ENCODE measurements at regions not wholly inside any gene's neighbourhood (a gene's known extent, or its start where the extent isn't known, plus 50 kb on each side); places are given as distances from the start of the nearest gene placed in this dataset.

DNA sequence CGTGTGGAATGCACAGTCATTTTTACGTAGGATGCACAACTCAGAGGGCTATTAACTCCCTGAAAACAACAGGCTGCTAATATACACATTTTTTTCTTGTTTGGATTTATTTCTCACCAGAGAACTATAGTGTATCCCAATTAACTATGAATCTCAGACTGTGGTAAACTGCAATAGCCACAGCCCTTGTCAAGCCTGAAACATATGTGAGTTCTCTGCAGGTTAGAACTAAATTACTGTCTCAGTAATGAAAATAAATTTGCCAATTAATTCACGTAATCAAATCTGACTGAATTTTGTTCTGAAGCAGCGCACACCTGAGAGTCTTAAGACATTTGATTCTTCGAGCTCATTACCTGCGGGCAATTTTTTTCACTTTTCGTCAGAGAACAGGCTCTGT, 318.6 kb downstream of the PMP22 start:
- DNase-seq (ENCODE audit: low read depth): no peak

DNA sequence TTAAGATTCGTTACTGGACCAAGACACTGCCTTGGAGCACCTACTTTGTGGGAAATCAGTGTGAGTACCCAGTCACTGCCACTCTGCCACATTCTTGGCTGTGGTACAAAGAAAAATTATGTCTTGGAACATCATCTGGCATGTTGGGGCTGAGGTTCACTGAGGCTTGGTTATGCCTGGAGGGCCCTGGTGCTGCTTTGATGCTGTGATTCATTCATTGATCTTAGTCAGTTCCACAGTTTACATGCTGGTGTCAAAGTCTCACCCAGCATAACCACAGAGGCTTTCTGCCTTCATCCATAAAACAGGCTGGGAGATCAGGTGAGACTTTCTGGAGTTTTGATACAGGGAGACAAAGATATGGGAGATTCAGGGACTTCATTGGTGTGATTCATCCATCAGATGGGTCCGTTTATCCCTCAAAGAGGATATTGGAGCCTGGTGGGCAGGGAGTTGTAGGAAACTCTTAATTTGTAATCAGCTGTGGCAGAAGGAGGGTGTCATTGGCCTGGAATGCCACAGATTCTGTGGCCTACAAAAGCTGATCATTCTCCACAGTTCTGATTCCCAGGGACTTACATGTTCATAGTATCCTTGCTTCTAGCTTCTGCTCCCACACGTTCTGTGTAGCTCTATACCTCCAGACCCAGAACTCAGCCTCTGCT, 322.5 kb downstream of the PMP22 start:
- DNase-seq (ENCODE audit: low read depth): peak; percentile 72

DNA sequence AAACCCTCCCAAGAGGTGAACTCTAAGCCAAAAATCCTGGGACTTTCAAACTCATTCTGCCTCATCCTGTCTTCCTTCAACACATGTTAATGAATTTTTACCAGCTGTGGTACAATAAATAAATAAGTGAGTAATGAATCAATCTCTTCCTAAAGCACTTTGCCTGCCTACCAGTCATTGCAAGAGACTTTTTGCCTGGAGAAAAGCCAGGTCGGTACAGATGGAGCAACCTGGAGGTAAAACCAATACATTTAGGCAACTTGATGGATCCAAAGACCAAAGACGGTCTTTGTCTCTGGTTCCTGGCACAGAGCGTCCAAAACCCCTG, 324.2 kb downstream of the PMP22 start:
- DNase-seq (ENCODE audit: low read depth): peak; percentile 8

DNA sequence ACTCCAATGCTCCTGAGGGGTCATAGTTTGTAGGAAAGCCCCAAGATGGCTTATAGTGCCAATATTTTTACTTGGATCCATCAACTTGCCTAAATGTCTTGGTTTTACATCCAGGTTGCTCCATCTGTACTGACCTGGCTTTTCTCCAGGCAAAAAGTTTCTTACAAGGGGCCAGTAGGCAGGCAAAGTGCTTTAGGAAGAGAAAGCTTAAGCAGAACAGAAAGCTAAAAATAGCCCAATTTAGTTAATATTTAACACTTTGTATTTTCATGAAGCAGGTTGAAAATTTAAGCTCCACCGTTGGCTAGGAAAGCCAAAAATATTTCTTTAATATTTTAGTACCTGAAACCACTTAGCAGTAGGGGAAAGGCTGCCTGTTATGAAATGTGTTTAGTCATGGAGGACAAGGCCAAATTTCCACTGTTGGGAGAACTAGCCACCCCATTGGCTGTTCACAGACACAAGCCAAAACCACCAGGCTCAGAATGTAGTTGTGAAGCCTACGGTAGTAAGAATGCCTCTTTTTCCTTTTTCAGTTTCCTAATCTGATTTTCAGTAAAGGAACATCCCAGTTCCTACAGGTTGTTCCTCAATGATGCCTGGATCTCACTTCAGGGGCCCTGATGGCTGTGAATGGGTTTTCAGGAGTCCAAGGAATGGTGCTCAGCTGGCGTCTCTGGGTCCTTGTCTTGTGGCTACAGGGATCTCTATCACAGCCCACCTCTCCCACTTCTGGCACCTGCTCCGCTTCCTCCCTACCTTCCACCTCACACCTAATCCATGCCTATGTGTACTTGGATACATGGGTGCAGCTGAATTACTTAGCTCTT, 324.8 kb downstream of the PMP22 start:
- DNase-seq (ENCODE audit: low read depth): no peak

DNA sequence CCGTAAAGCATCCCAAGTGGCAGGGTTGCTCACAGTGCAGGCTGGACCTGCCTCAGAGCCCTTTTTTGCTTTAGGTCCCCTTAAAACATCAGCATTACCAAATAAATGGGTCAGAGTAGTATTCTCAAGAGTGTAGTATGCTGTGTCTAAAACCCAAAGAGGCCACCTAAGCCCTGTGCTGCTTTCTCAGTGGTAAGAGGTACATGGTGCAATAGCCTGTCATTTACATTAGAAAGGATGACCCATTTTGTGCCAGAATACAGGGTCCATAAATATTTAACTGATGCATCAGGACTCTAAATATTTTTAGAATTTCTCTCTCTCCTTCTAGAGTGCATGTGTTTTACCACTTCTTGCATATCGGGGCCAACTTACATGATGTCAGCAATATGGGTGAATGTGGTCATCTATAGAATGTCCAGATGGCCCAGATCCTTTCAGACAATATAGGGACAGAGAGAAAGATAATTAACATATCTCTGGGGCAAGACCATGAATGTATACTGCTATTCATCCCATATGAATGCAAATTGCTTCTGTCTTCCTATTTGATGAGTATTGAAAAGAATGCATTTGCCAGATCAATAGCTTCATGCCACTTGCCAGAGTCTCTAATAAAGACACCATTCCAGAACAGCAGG, 329.2 kb downstream of the PMP22 start:
- no peak for DNase-seq (ENCODE audit: low read depth)

DNA sequence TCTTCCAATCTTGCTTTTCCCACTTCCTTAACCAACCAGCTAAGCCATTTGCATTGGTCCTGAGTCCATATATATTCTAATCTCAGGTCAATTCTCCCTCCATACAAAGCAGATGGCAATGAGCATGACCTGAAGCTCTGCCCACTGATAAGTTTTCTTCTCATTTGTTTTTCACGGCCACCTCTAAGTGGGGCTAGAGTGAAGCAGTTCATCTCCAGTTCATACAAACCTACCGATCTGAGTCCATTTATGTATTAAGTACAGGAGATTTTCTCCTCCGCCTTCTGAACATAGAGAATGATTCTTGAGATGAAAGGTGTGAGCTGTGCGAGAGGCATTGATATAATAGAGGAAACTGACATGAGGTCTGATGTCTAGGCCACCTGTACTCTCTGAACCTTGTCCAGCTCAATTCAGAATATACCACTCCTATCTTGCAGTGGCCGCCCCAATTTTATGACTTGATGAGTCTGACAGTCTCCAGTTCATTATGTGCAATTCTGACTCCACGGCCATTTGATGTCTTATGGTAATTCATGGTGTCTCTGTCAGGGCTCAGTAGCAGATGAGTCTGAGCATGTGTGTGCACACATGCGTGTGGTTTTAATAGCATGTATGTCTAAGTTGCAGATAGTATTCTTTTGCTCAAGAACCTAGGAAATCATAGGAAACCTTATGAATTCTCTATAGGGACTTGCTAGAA, 329.8 kb downstream of the PMP22 start:
- no peak for DNase-seq (ENCODE audit: low read depth)

DNA sequence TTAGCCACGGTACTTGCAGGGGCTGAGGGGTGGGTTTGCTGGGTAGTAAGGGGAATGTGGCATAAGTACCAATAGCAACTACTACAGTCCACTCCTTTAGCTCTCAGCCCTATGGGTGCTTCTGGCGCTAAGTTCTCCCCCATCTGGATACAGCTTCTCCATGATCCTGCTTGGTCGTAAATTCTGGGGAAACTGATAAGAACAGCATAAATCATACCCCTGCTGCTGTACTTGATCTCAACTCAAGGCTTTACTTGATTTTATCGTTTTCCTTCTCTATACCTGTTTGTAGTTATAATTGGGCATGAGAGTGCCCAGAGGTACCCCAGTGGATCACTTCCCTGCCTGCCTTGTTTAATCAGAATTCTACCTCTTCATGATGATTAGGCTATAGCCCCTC, 331.4 kb downstream of the PMP22 start:
- no peak for DNase-seq (ENCODE audit: low read depth)

DNA sequence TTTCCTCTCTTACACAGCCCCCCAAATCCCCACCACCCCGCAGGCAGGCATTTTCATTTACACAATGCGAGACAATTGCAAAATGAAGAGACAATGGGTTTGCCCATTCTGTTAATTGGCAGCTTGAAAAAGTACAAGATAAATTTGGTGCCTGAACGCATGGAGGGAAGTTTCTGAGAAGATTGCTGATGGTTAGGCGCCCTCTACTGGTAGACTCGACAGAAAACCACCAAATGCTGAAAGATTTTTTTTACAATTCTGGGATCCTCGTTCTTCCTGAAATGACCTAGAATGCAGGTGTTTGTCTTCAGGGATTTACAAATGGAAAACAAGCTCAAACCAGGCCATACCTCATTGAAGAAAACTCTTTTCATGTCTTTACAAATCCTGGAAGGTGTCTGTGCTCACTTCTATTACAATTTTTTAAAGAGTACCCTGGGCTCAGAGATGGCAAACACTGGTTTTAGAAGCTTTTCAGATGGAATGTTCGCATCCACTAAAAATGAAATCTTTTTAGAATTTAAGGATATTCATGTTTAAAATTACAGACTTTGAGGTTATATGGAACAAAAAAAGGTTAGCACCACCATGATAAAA, 338.5 kb downstream of the PMP22 start:
- peak; percentile 77 for DNase-seq (ENCODE audit: low read depth)

DNA sequence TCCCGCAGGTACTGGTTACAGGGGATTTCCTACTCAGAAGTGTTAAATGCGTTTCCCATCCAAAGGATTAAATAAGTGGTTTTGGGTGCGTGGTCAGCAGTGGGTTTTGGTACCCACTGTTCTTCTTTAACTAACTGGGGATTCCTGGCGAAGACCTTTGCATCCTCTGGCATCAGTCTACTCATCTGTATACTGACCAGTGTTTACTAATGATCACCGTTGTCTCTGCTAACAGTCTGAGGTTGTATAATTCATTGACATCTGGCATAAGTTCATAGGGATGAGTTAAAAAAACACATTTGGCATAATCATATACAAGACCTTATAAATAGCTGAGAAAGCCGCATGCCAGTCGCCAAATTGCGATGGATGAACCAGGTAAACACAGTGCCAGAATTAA, 339.1 kb downstream of the PMP22 start:
- DNase-seq (ENCODE audit: low read depth): no peak

DNA sequence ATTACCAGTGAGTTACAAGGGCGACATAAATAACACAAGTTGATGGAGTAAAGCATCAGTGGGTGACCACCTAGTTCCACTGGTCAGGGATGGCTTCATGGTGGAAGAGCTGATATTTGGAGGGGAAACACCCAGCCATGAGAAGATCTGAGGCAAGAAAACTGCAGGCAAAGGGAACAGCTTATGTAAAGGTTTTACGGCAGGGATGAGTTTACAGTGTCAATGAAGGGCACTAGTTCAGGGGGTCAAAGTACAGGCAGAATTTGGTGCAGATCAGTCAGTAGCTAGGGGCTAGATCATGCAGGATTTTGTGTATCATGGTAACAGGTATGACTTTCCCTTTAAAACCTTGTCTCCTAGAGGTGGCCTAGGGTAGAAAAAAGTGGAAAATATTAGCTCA, 339.6 kb downstream of the PMP22 start:
- DNase-seq (ENCODE audit: low read depth): no peak

DNA sequence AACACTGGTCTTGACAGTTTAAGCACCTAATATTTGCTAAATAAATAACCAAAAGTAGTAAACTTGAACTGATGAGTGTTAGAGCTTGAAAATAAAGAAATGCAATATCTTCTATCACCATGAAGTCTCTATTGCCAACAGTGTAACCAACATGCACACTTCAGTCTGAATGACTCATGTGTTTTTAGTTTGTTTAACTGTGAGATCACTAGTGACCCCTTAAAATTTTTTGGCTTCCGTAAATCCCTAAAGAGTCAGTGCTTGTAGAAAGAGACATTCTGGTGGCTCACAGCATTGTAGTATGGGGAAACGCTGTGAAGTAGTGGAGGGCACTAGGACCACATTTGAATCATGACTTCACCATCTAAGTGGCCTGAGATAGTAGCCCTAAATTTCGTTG, 341.1 kb downstream of the PMP22 start:
- no peak for DNase-seq (ENCODE audit: low read depth)

DNA sequence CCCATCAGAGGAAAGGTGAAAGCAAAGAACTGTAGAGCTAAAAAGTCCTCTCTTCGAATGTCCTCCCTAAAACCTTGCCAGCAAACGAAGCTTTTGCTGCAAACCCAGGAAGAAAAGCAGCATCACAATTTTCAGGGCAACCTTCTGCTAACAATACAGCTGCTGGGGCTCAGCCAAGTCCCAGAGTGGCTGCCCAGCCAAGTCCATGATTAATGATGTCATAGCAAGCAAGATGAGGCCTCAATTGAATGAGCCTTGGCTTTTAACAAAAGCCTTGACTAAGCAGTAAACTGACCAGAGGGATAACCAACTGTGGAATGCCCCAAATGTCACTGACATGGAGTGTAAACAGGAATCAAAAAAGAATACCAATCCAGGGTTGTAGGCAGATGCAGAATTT, 342.7 kb downstream of the PMP22 start:
- DNase-seq (ENCODE audit: low read depth): no peak

DNA sequence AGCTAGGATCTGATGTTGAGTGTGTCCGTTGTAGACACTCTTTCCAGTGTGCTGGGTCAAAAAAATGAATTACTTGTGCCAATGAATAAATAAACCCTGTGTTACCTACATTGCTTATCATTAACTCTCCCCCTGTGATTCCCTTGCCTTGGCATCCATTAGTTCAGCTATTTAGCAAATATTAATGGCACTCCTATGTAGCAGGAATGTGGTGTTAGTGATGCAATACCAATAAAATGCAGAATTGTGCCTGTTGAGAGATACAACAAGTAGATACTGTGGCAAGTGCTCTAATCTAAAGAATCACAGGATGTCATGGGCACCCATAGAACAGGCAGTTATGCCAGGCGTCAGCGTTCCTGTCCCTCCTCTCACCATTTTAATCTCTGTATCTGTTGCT, 343.2 kb downstream of the PMP22 start:
- DNase-seq (ENCODE audit: low read depth): no peak

DNA sequence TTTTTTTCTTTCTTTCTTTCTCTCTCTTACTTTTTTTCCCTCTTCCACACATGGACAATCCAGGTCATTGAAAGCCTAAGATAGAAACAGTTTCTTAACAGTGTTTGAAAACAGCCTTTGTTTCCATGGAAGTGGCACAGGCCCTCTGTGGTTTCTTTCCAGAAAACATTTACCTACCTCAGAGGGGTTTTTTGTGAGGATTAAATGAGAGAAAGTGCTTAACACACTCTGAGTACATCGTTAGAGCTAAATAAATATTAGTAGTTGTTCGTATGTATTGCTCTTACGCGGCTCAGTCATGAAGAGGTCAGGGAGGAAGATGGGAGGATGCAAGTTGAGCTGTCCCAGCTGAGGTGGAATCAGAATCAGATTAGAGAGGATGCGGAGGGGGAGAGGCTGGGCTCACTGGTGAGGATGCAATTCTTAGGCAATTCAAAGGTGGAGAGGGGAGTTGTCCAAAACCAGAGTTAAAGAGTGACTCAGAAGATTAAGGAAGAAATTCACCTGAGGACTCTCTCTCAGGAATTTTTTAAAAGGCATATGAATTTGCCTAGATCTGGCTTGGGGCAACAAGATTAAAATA, 345.4 kb downstream of the PMP22 start:
- no peak for DNase-seq (ENCODE audit: low read depth)

DNA sequence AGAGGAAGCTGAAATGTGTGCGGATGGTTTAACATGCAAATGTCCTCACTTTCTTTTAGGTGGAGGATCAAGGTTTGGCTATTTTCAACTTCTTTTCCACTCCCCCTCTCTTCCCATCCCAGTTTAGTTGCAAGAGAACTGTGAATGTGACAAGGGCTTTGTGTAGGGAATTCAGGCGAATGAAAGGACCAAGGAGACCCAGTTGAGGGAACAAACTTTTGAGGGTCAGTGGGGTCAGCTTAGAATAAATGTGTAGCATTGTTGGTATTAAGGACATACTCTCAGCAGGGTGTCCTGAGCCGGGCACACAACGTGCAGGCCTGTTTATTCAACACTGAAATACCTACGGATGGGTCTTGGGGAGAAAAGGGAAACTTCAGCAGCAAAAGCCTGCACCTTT, 346.0 kb downstream of the PMP22 start:
- DNase-seq (ENCODE audit: low read depth): no peak

DNA sequence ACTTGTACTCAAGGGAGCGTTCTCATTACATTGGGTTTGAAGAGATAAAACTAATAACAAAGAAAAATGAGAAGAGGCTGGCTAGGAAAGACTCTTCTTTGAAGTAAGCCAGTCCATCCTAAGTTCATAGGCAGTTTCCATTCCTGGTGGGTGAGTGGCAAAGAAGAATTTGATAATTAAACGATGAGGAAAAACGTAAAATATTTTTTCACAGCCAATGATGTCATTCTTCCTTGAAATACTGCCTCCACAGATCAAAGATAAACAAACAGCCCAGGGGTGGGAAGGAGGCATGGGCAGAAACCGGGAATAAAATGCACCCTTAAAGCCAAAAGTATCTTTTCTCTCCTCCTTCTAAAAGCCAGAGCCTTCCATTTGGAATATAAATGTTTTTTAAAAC, 346.6 kb downstream of the PMP22 start:
- DNase-seq (ENCODE audit: low read depth): peak; percentile 27

DNA sequence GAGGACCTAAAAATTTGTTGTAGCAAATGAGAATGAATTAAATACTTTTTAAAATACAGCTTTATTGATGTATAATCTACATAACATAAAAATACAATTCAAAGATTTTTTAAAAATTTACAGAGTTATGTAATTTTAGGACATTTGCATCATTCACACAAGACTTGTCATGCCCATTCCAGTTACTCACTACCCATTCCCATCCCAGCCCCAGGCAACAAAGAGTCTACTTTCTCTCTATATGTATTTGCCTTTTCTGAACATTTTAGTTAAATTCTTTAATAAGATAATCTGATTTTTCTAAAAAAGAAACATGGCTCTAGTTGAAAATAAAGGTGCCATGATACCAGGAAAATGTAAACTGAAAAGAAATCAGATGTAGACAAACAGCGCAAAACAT, 354.2 kb downstream of the PMP22 start:
- no peak for DNase-seq (ENCODE audit: low read depth)

DNA sequence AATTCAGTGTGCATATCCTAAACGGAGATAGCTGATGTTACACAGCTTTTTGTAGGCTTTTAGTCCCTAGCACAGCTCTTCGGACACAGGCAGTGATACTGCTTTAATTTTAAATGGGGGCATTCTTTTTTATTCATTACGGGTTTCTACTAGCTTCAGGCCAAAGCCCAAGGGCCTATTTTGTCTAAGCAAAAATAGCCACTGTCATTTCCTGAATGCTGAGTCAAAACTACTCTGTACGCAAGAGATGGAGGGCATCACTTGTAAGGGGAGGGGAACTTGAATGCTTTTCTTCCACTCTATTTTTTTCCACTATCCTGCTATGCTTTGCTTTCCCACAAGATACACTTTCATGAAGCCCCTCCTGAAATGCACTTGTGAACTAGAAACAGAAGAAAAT, 360.7 kb downstream of the PMP22 start:
- peak; percentile 58 for DNase-seq (ENCODE audit: low read depth)

DNA sequence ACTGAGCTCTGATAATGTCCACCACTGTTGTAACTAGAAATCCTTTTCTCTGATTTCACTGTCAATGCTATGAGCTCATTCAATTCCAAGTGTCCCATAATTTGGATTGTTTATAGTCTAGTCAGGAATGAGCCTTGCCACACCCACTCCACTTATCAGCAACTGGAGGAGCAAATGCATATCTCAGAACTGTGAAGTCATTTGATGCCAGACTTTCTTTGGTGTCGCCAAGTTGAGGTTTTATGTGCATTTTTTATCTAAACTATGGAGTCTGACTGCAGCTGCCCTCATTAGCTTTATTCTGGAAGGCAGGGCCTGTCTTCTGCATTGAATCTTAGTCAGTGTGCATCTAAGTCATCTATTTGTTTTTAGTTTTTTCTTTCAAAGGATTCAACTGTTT, 361.3 kb downstream of the PMP22 start:
- peak; percentile 20 for DNase-seq (ENCODE audit: low read depth)

DNA sequence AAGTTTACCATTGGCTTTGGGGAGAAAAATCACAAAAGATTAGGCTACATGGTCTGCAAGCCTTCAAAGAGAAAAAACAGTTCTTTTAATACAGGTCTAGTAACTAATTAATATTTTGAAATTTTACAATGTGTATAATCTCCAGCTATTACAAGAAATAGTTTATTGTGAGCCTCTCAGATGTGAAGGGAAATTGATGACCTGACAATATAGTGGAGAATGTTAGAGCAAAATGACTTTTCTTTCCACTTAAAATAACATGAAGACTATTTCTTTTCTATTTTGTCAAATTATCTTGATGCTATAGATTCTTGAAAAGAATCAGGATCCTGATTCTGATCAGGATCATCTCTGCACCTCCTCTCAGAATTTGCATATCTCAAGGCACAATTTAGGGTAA, 362.3 kb downstream of the PMP22 start:
- DNase-seq (ENCODE audit: low read depth): no peak

DNA sequence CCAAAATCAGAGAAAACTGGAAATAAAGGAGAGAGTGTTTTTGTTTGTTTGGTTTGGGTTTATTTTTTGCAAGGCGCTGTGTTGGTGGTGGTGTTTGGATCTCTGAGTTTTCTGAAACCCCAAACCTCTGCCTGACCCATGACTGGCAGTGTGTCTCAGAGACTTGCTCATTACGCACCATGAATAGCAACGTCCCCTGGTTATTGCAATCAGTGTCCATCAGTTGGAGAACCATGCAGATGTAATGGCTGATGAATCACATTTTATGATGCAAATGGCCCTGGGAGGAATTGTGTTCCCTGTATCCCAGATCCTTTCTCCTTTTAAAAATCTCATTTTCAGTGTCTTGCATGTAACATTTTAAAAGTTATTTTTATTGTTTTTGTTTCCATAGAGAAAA, 362.8 kb downstream of the PMP22 start:
- DNase-seq (ENCODE audit: low read depth): no peak

DNA sequence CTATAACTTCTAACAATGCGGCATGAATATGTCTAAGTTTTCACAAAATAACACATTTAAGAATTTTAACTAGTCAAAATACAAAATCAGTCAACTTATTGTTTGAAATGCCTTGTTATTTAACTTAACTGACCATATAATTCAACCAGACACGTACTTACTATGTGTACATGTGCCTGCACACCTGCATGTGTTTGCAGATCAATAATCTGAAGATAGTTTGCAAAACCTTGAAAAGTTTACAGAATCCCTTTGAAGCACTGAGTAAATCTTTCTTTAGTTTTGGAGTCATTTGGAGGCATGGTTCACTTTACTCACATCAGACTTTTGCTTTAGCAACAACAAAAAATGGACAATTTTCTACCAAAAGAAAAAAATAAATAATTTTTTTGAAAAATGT, 363.8 kb downstream of the PMP22 start:
- DNase-seq (ENCODE audit: low read depth): no peak

All from ELR (cell line).